IMR-90 (cell line): ENCODE measurements at regions not wholly inside any gene's neighbourhood (a gene's known extent, or its start where the extent isn't known, plus 50 kb on each side); places are given as distances from the start of the nearest gene placed in this dataset.

ENCODE experiments used
- ATAC-seq: fragments of 200-7000 bp; cut with Tn5 transposase; 2 replicates; pipeline ENCODE4 v1.9.1; 2020; ENCODE audit warnings: low read depth, mild to moderate bottlenecking, moderate library complexity
- BruUV-seq: library from RNA; stranded (reverse); fragments of 400-500 nt; replicated peaks from 2 replicates; lab custom pipeline; 2021; lab: Mats Ljungman, UMichigan
- CTCF ChIA-PET: fragments of 300-600 bp; formaldehyde crosslinking; extraction: SDS; loops from one replicate; lab custom pipeline; 2021; ENCODE audit warnings: antibody characterized with exemption; lab: Yijun Ruan, JAX
- POLR2A ChIA-PET: fragments of 300-600 bp; sonication (Branson Sonifier 250); formaldehyde crosslinking; loops from one replicate; lab custom pipeline; 2022; ENCODE audit warnings: antibody characterized with exemption; ENCODE audit not compliant: unreplicated experiment; lab: Charles Lee
- DNase-seq: peaks from one replicate; pipeline ENCODE4 v3.0.0; 2013
- H2AFZ ChIP-seq: replicated peaks from 2 replicates; pipeline ENCODE3; 2013; ENCODE audit warnings: low read length, mild to moderate bottlenecking; ENCODE audit not compliant: poor library complexity
- H2AK5ac ChIP-seq: 2 replicates; pipeline ENCODE4 v1.6.1; 2013; ENCODE audit warnings: low read depth, low read length, inconsistent platforms
- H2AK9ac ChIP-seq: replicated peaks from 2 replicates; pipeline ENCODE3; 2013; ENCODE audit warnings: mild to moderate bottlenecking, low read depth, low read length, moderate library complexity; ENCODE audit not compliant: poor library complexity
- H2BK120ac ChIP-seq: 2 replicates; pipeline ENCODE4 v1.6.1; 2013; ENCODE audit warnings: low read depth, low read length, inconsistent platforms
- H2BK15ac ChIP-seq: 3 replicates; pipeline ENCODE4 v1.6.1; 2013; ENCODE audit warnings: low read depth, low read length, inconsistent platforms
- H2BK20ac ChIP-seq: 2 replicates; pipeline ENCODE4 v1.6.1; 2013; ENCODE audit warnings: low read depth, mild to moderate bottlenecking, inconsistent platforms, low read length, moderate library complexity
- H2BK5ac ChIP-seq: 2 replicates; pipeline ENCODE4 v1.6.1; 2013; ENCODE audit warnings: mild to moderate bottlenecking, low read depth, low read length, inconsistent platforms; ENCODE audit not compliant: poor library complexity, severe bottlenecking
- H3K14ac ChIP-seq: replicated peaks from 2 replicates; pipeline ENCODE4 v1.6.1; 2013; ENCODE audit warnings: low read depth, low read length, inconsistent platforms
- H3K18ac ChIP-seq: 2 replicates; pipeline ENCODE4 v1.6.1; 2013; ENCODE audit warnings: low read depth, low read length, control low read depth
- H3K23ac ChIP-seq: 2 replicates; pipeline ENCODE4 v1.6.1; 2013; ENCODE audit warnings: low read depth, low read length, inconsistent platforms
- H3K27ac ChIP-seq: 2 replicates; pipeline ENCODE4 v1.5.1; 2013; ENCODE audit warnings: mild to moderate bottlenecking, control low read depth, low read length; ENCODE audit not compliant: insufficient read depth
- H3K27me3 ChIP-seq: 2 replicates; pipeline ENCODE4 v1.6.1; 2013; ENCODE audit warnings: low read length; ENCODE audit not compliant: control insufficient read depth, insufficient read depth
- H3K36me3 ChIP-seq: 2 replicates; pipeline ENCODE4 v1.6.1; 2013; ENCODE audit warnings: low read length, mixed read lengths; ENCODE audit not compliant: control insufficient read depth, insufficient read depth
- H3K4ac ChIP-seq: 2 replicates; pipeline ENCODE4 v1.6.1; 2013; ENCODE audit warnings: low read depth, low read length, inconsistent platforms
- H3K4me1 ChIP-seq: 2 replicates; pipeline ENCODE4 v1.6.1; 2013; ENCODE audit warnings: low read length, mixed read lengths; ENCODE audit not compliant: control insufficient read depth, insufficient read depth
- H3K4me2 ChIP-seq: 2 replicates; pipeline ENCODE4 v1.6.1; 2013; ENCODE audit warnings: low read depth, mild to moderate bottlenecking, control low read depth, low read length, moderate library complexity
- H3K4me3 ChIP-seq: 2 replicates; pipeline ENCODE4 v1.5.1; 2013; ENCODE audit warnings: low read depth, mild to moderate bottlenecking, control low read depth, low read length, moderate library complexity; ENCODE audit not compliant: insufficient read depth
- H3K56ac ChIP-seq: 2 replicates; pipeline ENCODE4 v1.6.1; 2013; ENCODE audit warnings: low read length, inconsistent platforms; ENCODE audit not compliant: insufficient read depth; ENCODE audit errors: extremely low read depth
- H3K79me1 ChIP-seq, 2 experiments: 2 replicates each; pipeline ENCODE4 v1.6.1; 2013; ENCODE audit warnings: low read length in 2 of 2, inconsistent platforms in 1 of 2, low read depth in 1 of 2
- H3K9ac ChIP-seq: 2 replicates; pipeline ENCODE4 v1.6.1; 2013; ENCODE audit warnings: low read depth, low read length, control low read depth
- H3K9me1 ChIP-seq: 2 replicates; pipeline ENCODE4 v1.6.1; 2013; ENCODE audit warnings: low read length, inconsistent platforms; ENCODE audit not compliant: insufficient read depth
- H3K9me3 ChIP-seq: 2 replicates; pipeline ENCODE4 v1.6.1; 2013; ENCODE audit warnings: low read length; ENCODE audit not compliant: control insufficient read depth, insufficient read depth
- H4K20me1 ChIP-seq: 2 replicates; pipeline ENCODE4 v1.6.1; 2013; ENCODE audit warnings: low read length, inconsistent platforms; ENCODE audit not compliant: insufficient read depth
- H4K5ac ChIP-seq: 2 replicates; pipeline ENCODE4 v1.6.1; 2013; ENCODE audit warnings: mild to moderate bottlenecking, low read depth, low read length, control low read depth
- H4K8ac ChIP-seq, 2 experiments: 2 replicates each; pipeline ENCODE4 v1.6.1; 2013; ENCODE audit warnings: low read depth in 2 of 2, low read length in 2 of 2, control low read depth in 1 of 2, inconsistent platforms in 1 of 2
- H4K91ac ChIP-seq: 2 replicates; pipeline ENCODE4 v1.6.1; 2013; ENCODE audit warnings: low read depth, low read length, inconsistent platforms; ENCODE audit not compliant: insufficient read depth
- BHLHE40 ChIP-seq: fragments of 150-350 bp; IDR thresholded peaks from 2 replicates; pipeline ENCODE4 v1.6.1; 2016; ENCODE audit warnings: mild to moderate bottlenecking, low read depth, low read length
- FOS ChIP-seq: fragments of 150-350 bp; IDR thresholded peaks from 2 replicates; pipeline ENCODE4 v1.6.1; 2016; ENCODE audit warnings: low read depth, low read length
- MAZ ChIP-seq: IDR thresholded peaks from 2 replicates; pipeline ENCODE4 v1.6.1; 2012; ENCODE audit warnings: low read depth, mild to moderate bottlenecking, low read length, improper control_type of control experiment, moderate library complexity, borderline replicate concordance
- WGBS, 2 experiments: methylation state at CpG; one replicate each; pipeline versions ENCODE4 v1.1.5 to v1.1.7; 2013; ENCODE audit warnings: missing lambda C conversion rate in 2 of 2; ENCODE audit not compliant: insufficient read length in 1 of 2; ENCODE audit errors: extremely low coverage in 2 of 2; 5-methylcytosine and 5-hydroxymethylcytosine counted together
- dilution Hi-C: fragments of 300-500 bp; cut with HindIII; formaldehyde crosslinking; loops from one replicate; pipeline ENCODE4 v1.14.3; 2018; ENCODE audit warnings: low sequenced_read_pairs; ENCODE audit not compliant: unreplicated experiment
- in situ Hi-C: fragments of 300-500 bp; cut with MboI; formaldehyde crosslinking; loops from 3 replicates; pipeline ENCODE4 v1.14.3; 2019; ENCODE audit warnings: low sequenced_read_pairs, inconsistent platforms, mixed read lengths
- intact Hi-C: fragments of 100-400 bp; cut with micrococcal nuclease; formaldehyde crosslinking; loops from 2 replicates; pipeline ENCODE4 v1.10.0; 2022
- TF ChIP-seq, protein P1 (sequence below): fragments of 150-350 bp; IDR thresholded peaks from 2 replicates; pipeline ENCODE4 v1.6.1; 2017; ENCODE audit warnings: mild to moderate bottlenecking, antibody characterized with exemption, low read length, low read depth

DNA sequence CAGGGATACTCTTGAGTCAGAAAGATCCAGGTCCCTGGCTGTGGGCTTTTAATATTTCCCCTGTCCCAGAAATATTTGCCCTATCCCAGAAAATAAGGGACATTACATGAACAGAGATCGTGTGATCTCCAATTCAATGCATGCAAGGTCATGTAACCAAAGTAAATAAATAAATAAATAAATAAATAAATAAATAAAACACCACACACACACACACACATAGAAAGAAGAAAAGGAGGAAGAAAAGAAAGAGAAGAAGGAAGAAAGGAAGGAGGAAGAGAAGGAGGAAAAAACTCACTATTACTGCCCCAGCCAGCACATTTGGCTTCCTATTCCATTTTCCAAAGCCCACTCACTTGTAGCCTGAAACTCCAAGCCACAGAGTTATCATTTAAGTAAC, 117.9 kb upstream of the CFAP20DC start:
- Histone ChIP-seq H3K14ac (no peak overlapping the region), H3K4me2 (no peak overlapping the region), H3K27ac (no peak overlapping the region), H3K4me3 (no peak overlapping the region), H3K4ac (no peak overlapping the region), H3K18ac (no peak overlapping the region), H3K36me3 (no peaks in the 10 kb centered on the region), H2BK5ac (no peak overlapping the region), H2BK120ac (no peak overlapping the region), H3K56ac (no peak overlapping the region), H3K9me1 (no peaks in the 10 kb centered on the region), H4K8ac (no peak overlapping the region), H3K79me1 (no peaks in the 10 kb centered on the region), H4K20me1 (no peaks in the 10 kb centered on the region), H3K9me3 (no peaks in the 10 kb centered on the region), H3K9ac (no peak overlapping the region), H3K23ac (no peak overlapping the region), H2BK20ac (no peak overlapping the region), H3K4me1 (no peaks in the 10 kb centered on the region), H2AFZ (no peak overlapping the region), H2BK15ac (no peak overlapping the region), H4K5ac (no peak overlapping the region), H2AK5ac (no peak overlapping the region), H2AK9ac (no peak overlapping the region), H4K91ac (no peak overlapping the region), H3K27me3 (no peaks in the 10 kb centered on the region; the same call in 1 of the 2 replicates)
- no peak for TF ChIP-seq BHLHE40
- TF ChIP-seq MAZ = no peak
- no peak for TF ChIP-seq FOS
- TF ChIP-seq, protein P1, sequence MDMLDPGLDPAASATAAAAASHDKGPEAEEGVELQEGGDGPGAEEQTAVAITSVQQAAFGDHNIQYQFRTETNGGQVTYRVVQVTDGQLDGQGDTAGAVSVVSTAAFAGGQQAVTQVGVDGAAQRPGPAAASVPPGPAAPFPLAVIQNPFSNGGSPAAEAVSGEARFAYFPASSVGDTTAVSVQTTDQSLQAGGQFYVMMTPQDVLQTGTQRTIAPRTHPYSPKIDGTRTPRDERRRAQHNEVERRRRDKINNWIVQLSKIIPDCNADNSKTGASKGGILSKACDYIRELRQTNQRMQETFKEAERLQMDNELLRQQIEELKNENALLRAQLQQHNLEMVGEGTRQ = no peak
- ATAC-seq = no peak
- no peak for DNase-seq
- no CpG with 5 or more reads among the region's 1 CpG for WGBS, 2 experiments
- in situ Hi-C loops = no loop called here
- dilution Hi-C loops = no loop called here
- intact Hi-C loops = loop anchor here (10.0 kb wide), 1 partner anchor 413 kb away; no protein-coding TSS in a partner anchor
- BruUV-seq = no TSS peak
- POLR2A ChIA-PET = no interaction called here
- CTCF ChIA-PET = no interaction called here
